ENCODE measurements at regions not wholly inside any gene's neighbourhood (a gene's known extent, or its start where the extent isn't known, plus 50 kb on each side); places are given as distances from the start of the nearest gene placed in this dataset.

DNA sequence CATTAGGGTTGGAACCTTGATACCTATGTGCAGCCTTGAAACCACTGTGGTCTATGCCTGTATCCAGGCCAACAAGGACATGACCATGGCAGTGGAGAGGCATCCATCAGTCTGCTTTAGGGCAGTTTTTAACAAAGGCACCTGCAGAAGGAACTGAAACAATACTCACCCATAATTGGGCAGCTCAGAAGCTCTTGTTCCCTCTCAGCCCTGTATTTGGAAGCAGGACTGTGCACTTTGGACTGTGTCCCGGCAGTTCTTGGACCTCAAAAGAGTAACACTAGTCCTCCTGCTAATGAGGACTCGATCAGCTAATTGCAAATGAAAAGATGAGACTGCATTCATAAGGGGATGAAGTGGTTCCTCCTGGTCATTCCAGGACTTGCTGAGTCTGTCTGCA is 500.2 kb upstream of the TNP1 start:
- no peak overlapping the region for H3K4me3 Mint-ChIP-seq
- Histone ChIP-seq H3K4me3 (ENCODE audit: control extremely low read depth in 1 of 5, extremely low read depth in 1 of 5, insufficient read depth in 1 of 5, low read depth in 2 of 5, low read length in 4 of 5) (no peak overlapping the region), H3K27ac (ENCODE audit: low read length in 2 of 2) (no peak overlapping the region), H3K4me2 (replicated peaks; ENCODE audit: low read depth, low read length, poor library complexity, severe bottlenecking) (no peak overlapping the region), H3K79me2 (ENCODE audit: control insufficient read depth, insufficient read depth, low read length) (no peaks in the 10 kb centered on the region), H3K9ac (ENCODE audit: low read length) (no peak overlapping the region), H3K27me3 (replicated peaks in 1 of 4; ENCODE audit: control extremely low read depth in 1 of 4, control insufficient read depth in 3 of 4, insufficient read depth in 4 of 4, low read length in 3 of 4) (peaks cover 0 to 2% (median 0%) of the 10 kb centered on the region in 4 experiments), H2AFZ (ENCODE audit: insufficient read depth, low read depth, low read length, poor library complexity, severe bottlenecking) (no peak overlapping the region), H3K36me3 (replicated peaks in 1 of 2; ENCODE audit: control extremely low read depth in 1 of 2, control insufficient read depth in 1 of 2, extremely low read depth in 1 of 2, insufficient read depth in 2 of 2, low read length in 1 of 2) (no peaks in the 10 kb centered on the region), H3K9me3 (ENCODE audit: control extremely low read depth in 1 of 3, control insufficient read depth in 2 of 3, insufficient read depth in 1 of 3, low read length in 2 of 3) (no peaks in the 10 kb centered on the region), H4K20me1 (ENCODE audit: control insufficient read depth, insufficient read depth, low read length, poor library complexity, severe bottlenecking) (no peaks in the 10 kb centered on the region), H3K4me1 (ENCODE audit: control insufficient read depth in 2 of 2, insufficient read depth in 2 of 2, low read length in 2 of 2) (peaks cover 0 to 3% of the 10 kb centered on the region in 2 donors)
- DNase-seq, result no peak
- CTCF ChIA-PET, result no interaction called here
- TF ChIP-seq EZH2 (IDR thresholded peaks at IDR 0.05; ENCODE audit: borderline replicate concordance, insufficient read depth, low read depth, low read length, poor library complexity, severe bottlenecking), result no peak
- TF ChIP-seq, protein P1, sequence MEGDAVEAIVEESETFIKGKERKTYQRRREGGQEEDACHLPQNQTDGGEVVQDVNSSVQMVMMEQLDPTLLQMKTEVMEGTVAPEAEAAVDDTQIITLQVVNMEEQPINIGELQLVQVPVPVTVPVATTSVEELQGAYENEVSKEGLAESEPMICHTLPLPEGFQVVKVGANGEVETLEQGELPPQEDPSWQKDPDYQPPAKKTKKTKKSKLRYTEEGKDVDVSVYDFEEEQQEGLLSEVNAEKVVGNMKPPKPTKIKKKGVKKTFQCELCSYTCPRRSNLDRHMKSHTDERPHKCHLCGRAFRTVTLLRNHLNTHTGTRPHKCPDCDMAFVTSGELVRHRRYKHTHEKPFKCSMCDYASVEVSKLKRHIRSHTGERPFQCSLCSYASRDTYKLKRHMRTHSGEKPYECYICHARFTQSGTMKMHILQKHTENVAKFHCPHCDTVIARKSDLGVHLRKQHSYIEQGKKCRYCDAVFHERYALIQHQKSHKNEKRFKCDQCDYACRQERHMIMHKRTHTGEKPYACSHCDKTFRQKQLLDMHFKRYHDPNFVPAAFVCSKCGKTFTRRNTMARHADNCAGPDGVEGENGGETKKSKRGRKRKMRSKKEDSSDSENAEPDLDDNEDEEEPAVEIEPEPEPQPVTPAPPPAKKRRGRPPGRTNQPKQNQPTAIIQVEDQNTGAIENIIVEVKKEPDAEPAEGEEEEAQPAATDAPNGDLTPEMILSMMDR (IDR thresholded peaks at IDR 0.05), result no peak
- POLR2A ChIA-PET, result no interaction called here
- WGBS (ENCODE audit: insufficient coverage), result 67% methylated on average over 1 of the region's 2 CpGs
- peaks cover 13% of the 10 kb centered on the region for H3K27me3 Mint-ChIP-seq
- no peaks in the 10 kb centered on the region for H3K9me3 Mint-ChIP-seq (ENCODE audit: insufficient read depth)
- no peak overlapping the region for H3K27ac Mint-ChIP-seq
- intact Hi-C loops (cut with micrococcal nuclease), result no loop called here
- H3K4me1 Mint-ChIP-seq, result peaks cover 8% of the 10 kb centered on the region
- ATAC-seq (ENCODE audit: low read depth), result no peak

DNA sequence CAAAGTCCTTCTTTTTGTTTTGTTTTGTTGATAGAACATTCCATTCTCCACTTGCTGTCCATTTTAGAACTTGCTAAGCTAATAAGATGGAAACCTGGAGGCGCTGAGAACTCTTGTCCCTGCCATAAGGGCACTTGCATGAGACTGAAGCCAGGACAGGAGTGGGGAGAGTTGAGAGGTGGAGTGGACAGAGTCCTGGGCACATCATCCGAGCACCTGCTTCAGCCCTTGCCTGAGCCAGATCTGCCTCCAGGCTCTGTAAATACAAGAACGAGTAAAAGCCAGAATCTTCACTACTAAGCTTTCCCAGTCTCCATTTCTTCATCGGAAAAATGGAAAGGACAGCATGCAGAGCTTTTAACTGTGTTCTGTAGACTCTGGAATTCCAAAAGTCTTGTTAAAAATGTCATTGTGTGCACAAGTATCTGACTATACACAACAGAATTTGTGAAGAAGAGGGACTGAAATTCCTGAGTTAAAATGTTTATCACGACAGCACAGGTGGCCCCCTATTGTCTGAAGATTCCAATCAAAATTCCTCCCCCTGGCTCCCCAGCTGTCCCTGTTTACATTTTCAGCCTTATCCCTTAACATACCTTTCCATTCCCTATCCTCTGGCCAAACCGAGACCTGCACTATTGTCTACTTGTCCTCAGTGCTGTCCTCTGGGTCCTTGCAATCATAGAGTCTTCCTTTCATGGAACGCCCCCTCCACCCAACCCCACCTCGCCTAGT is 498.2 kb upstream of the TNP1 start:
- no peak overlapping the region for H3K9ac ChIP-seq (ENCODE audit: low read length)
- Mint-ChIP-seq H3K9me3 (ENCODE audit: insufficient read depth) (no peaks in the 10 kb centered on the region), H3K4me1 (no peaks in the 10 kb centered on the region), H3K27me3 (peaks cover 16% of the 10 kb centered on the region), H3K27ac (no peak overlapping the region), H3K4me3 (no peak overlapping the region)
- no peak overlapping the region for H3K4me2 ChIP-seq (replicated peaks; ENCODE audit: low read depth, low read length, poor library complexity, severe bottlenecking)
- intact Hi-C loops (cut with micrococcal nuclease), result no loop called here
- H3K79me2 ChIP-seq (ENCODE audit: control insufficient read depth, insufficient read depth, low read length), result no peaks in the 10 kb centered on the region
- H3K4me3 ChIP-seq (ENCODE audit: control extremely low read depth in 1 of 5, extremely low read depth in 1 of 5, insufficient read depth in 1 of 5, low read depth in 2 of 5, low read length in 4 of 5), result no peak overlapping the region
- no peaks in the 10 kb centered on the region for H3K9me3 ChIP-seq (ENCODE audit: control extremely low read depth in 1 of 3, control insufficient read depth in 2 of 3, insufficient read depth in 1 of 3, low read length in 2 of 3)
- no peak for ATAC-seq (ENCODE audit: low read depth)
- no peak overlapping the region for H3K27ac ChIP-seq (ENCODE audit: low read length in 2 of 2)
- H3K36me3 ChIP-seq (replicated peaks in 1 of 2; ENCODE audit: control extremely low read depth in 1 of 2, control insufficient read depth in 1 of 2, extremely low read depth in 1 of 2, insufficient read depth in 2 of 2, low read length in 1 of 2), result no peaks in the 10 kb centered on the region
- no peaks in the 10 kb centered on the region for H3K4me1 ChIP-seq (ENCODE audit: control insufficient read depth in 2 of 2, insufficient read depth in 2 of 2, low read length in 2 of 2)
- H4K20me1 ChIP-seq (ENCODE audit: control insufficient read depth, insufficient read depth, low read length, poor library complexity, severe bottlenecking), result no peaks in the 10 kb centered on the region
- CTCF ChIA-PET, result no interaction called here
- POLR2A ChIA-PET, result no interaction called here
- no peak for DNase-seq
- H2AFZ ChIP-seq (ENCODE audit: insufficient read depth, low read depth, low read length, poor library complexity, severe bottlenecking), result no peak overlapping the region
- no peak for TF ChIP-seq EZH2 (IDR thresholded peaks at IDR 0.05; ENCODE audit: borderline replicate concordance, insufficient read depth, low read depth, low read length, poor library complexity, severe bottlenecking)
- TF ChIP-seq, protein P1 (IDR thresholded peaks at IDR 0.05), result no peak
- peaks cover 0 to 2% (median 0%) of the 10 kb centered on the region in 4 experiments for H3K27me3 ChIP-seq (replicated peaks in 1 of 4; ENCODE audit: control extremely low read depth in 1 of 4, control insufficient read depth in 3 of 4, insufficient read depth in 4 of 4, low read length in 3 of 4)
- 97% methylated on average over 7 of the region's 8 CpGs for WGBS (ENCODE audit: insufficient coverage)
